NB4 (cell line): ENCODE measurements at regions not wholly inside any gene's neighbourhood (a gene's known extent, or its start where the extent isn't known, plus 50 kb on each side); places are given as distances from the start of the nearest gene placed in this dataset.

Experiments used
- CTCF ChIP-seq: IDR thresholded peaks from one replicate; pipeline ENCODE4 v1.5.1; 2012; ENCODE audit warnings: low read depth, low read length
- MAX ChIP-seq: IDR thresholded peaks from 2 replicates; pipeline ENCODE4 v1.6.1; 2011; ENCODE audit warnings: low read depth, low read length
- MYC ChIP-seq: IDR thresholded peaks from 2 replicates; pipeline ENCODE4 v1.6.1; 2011; ENCODE audit warnings: low read depth, low read length
- POLR2A ChIP-seq: IDR thresholded peaks from 2 replicates; pipeline ENCODE4 v1.6.1; 2011; ENCODE audit warnings: mild to moderate bottlenecking; ENCODE audit not compliant: insufficient read length; ENCODE audit errors: extremely low read depth

DNA sequence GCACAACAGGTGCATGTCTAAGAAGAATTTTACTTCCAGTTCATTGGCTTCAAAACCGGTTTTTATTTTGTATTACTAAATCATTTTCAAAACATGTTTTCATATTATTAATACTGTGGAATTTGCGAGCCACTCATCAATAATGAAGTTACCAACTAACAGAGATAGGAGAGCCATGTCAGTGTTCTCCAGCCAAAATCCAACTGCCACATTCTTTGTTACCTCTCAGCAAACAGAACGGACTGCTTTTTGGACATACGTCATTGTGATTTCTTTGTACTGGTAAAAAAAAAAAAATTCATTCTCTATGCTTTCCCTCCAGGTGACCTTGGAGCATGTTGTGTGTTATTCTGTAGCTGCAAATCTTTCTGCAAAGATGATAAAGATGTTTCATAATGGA is 414.2 kb upstream of the MMADHC start:
- TF ChIP-seq CTCF = no peak
- TF ChIP-seq MAX = no peak
- TF ChIP-seq POLR2A = no peak
- TF ChIP-seq MYC = no peak
